SU-DHL-6 (cell line): ENCODE measurements at regions not wholly inside any gene's neighbourhood (a gene's known extent, or its start where the extent isn't known, plus 50 kb on each side); places are given as distances from the start of the nearest gene placed in this dataset.

Source experiments
- CTCF ChIP-seq: fragments of 200-600 bp; sonication (generic); IDR thresholded peaks from one replicate; pipeline ENCODE4 v1.5.1; 2017; ENCODE audit warnings: antibody characterized with exemption, mild to moderate bottlenecking, low read length, moderate library complexity; ENCODE audit not compliant: insufficient read depth, poor library complexity, severe bottlenecking
- EZH2phosphoT487 ChIP-seq: fragments of 200-600 bp; sonication (generic), shearing (Covaris generic); conservative IDR thresholded peaks from 2 replicates; pipeline ENCODE4 v1.6.1; 2018; ENCODE audit warnings: mild to moderate bottlenecking, antibody characterized with exemption, low read length, moderate library complexity, mixed read lengths

DNA sequence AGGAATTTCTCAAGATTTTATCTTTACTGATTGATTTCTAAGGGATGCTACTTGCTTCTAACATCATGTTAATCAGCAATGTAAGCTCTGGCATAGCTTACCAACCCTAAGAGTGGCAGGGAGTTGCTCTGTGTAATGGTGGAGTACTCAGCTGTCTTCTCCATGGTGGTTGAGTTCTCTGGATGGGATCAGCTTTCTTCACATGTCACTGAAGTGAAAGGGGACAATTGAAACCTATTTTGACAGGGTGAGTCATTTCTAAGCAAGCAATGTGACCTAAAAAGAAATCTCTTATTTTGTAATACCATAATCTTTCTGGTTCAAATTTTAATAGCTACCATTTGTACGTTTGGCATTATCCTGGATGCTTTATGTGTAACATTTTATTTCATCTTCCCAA, 430.4 kb downstream of the GJA1 start:
- TF ChIP-seq CTCF (no peak), EZH2phosphoT487 (no peak)
